GM12801 (cell line): ENCODE measurements at regions not wholly inside any gene's neighbourhood (a gene's known extent, or its start where the extent isn't known, plus 50 kb on each side); places are given as distances from the start of the nearest gene placed in this dataset.

Experiments
- TF ChIP-seq, protein P1 (sequence below): IDR thresholded peaks from one replicate; pipeline ENCODE4 v1.5.1; 2011; ENCODE audit warnings: control low read depth; ENCODE audit not compliant: insufficient read length; ENCODE audit errors: extremely low read depth

DNA sequence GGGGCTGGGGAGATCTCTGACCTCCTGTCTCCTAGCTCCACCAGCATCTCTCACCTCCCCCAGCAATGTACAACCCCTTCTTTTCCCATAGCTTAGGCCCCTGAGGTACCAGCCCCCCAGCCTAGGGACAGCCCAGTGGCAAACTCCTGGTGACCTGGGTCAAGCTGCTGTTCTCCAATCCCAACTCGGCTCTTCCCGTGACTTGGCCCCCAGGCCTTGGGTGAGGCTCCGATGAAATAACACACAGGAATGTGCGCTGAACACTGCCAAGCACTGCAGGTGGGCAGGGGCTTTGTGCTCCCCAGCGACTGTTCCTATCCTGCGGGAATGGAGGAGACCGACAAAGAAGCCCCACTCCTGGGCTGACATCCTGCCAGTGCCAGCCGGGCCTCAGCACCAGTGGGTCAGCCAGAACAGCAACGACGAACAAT, 63.7 kb upstream of the AMZ2 start:
- TF ChIP-seq, protein P1, sequence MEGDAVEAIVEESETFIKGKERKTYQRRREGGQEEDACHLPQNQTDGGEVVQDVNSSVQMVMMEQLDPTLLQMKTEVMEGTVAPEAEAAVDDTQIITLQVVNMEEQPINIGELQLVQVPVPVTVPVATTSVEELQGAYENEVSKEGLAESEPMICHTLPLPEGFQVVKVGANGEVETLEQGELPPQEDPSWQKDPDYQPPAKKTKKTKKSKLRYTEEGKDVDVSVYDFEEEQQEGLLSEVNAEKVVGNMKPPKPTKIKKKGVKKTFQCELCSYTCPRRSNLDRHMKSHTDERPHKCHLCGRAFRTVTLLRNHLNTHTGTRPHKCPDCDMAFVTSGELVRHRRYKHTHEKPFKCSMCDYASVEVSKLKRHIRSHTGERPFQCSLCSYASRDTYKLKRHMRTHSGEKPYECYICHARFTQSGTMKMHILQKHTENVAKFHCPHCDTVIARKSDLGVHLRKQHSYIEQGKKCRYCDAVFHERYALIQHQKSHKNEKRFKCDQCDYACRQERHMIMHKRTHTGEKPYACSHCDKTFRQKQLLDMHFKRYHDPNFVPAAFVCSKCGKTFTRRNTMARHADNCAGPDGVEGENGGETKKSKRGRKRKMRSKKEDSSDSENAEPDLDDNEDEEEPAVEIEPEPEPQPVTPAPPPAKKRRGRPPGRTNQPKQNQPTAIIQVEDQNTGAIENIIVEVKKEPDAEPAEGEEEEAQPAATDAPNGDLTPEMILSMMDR: no peak

DNA sequence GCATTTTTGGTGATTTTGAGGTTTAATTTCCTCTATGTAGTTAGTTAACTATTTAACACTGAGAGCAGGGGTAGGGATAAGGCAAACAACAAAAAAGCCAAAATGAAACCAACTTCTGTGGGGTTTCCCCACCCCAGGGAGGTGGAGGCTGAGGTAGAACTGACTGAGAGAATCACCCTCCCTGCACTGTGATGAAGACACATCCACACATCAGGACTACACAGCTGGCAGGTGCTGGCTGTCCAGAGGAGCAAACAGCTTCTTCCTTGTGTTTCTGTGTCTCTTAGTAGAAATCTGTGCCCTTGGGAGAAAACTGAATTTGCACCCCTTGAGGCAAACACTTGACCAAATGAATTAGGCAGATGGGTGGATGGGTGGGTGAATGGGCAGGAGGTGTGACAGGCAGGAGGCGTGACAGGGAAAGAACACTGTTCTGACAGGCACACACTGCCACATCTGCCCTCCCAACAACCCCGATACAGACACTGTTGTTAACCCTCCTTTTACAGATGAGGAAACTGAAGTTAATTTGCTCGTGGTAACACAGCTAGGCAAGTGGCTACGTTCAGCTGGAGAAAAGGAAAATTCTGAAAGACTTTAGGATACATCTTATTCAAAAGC, 62.9 kb upstream of the AMZ2 start:
- TF ChIP-seq, protein P1: no peak

DNA sequence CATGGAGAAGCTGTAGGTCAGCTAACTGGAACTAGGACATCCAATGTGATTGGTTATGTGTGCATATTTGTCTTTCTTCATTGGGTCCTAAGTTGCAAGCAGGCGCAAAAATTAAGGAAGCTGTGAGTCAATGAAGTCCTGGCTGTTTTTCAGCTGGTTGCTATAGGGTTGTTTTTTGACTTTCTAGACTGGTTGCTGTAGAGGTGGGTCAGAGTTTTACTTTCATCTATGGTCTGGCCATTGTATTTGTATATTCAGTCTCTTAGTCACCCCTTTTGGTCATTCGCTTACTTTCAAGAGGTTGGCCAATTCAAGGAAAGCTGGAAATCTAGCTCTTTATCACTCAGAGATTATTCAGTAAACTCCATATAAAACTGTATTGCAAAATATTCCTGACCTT, 62.0 kb upstream of the AMZ2 start:
- TF ChIP-seq, protein P1: no peak

DNA sequence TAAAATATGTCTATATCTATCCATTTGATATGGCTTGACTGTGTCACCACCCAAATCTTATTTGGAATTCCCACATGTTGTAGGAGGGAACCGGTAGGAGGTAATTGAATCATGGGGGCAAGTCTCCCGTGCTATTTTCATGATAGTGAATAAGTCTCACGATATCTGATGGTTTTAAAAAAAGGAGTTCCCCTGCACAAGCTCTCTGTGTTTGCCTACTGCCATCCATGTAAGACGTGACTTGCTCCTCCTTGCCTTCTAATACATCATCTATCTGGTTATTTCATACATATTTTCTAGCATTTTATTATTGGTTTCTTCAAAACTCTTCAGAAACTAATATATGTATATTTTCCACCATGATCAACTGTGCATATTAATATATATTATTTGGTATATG, 57.3 kb upstream of the AMZ2 start:
- TF ChIP-seq, protein P1: no peak

DNA sequence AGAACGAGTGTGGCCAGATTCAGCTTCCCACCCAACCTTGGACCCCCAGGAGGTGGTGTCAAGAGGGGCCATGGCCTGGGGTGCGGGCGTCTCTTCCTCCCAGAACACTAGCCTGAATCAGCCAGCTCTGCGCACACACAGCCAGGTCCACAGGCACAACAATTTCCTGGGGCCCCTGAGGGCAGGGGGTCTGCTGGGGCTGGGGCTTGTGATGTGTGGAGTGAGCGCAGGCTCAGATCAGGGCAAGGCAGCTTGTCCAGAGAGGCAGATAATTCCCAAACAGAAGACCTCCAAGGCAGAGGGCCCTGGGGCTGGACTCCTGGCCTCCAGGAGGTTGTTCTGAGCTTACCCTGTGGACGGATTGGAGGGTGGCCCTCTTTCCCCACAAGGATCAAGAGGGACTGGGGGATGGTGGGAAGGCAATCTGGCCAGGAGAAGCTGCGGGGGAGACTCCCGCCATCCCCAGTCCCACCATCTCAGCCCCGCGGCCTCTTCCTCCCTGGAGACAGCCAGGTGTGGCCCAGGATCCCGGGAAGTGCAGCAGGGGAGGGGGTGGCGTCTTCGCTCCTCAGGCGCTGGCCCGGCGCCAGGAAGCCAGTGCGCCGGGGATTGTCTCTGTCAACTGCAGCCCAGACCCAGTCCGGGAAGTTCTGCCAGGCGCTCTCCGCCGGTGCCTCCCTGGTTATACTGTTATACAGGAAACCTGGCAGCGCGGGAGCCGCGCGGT, 52.0 kb upstream of the AMZ2 start:
- TF ChIP-seq, protein P1: no peak

DNA sequence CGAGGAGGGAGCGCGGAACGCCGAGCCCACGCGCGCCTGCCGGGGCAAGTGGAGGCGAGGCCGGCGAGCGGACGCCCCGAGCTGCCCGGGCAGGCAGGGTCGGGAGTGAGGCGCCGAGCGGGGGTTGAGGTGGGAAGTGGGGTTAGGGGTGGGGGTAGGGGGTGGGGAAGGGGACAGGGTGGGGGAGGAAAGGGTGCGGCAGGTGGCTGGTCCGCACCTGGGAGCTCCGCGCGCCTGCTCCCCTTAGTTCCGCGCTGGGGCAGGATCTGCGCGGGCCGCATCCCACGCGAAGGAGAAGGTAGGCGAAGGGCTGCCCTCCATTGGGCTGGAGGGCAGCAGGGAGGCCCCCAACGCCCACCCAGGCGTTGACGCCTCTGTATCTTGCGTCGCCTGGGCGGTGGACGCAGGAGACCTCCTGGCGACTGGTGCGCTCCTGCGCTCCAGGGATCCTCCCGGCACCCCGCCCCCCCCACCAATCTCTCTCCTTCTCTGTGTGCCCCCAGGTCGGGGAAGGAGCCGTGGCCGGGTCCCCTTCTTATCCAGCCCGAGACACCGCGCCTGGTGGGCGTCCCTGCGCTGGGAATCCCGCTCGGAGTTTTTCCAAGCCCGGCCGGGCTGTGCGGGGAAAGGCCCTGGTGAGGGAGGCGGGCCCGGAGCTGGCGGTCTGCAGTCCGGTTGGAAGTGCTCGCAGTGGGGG, 51.3 kb upstream of the AMZ2 start:
- TF ChIP-seq, protein P1: no peak
